Gastrocnemius medialis (tissue), 4 donors: ENCODE measurements at regions not wholly inside any gene's neighbourhood (a gene's known extent, or its start where the extent isn't known, plus 50 kb on each side); places are given as distances from the start of the nearest gene placed in this dataset.

Experiments
- POLR2A ChIP-seq, 2 donors: fragments of 450-650 bp; IDR thresholded peaks; one replicate each; pipeline ENCODE4 v1.6.1; 2017; ENCODE audit warnings: antibody characterized with exemption in 2 of 2, mild to moderate bottlenecking in 2 of 2, moderate library complexity in 2 of 2
- TF ChIP-seq, protein P1 (sequence below), 5 experiments: fragments of 450-650 bp in 3 of 5; fragments of 200-600 bp in 2 of 5; sonication (generic) in 2 of 5; IDR thresholded peaks in 4 of 5; conservative IDR thresholded peaks in 1 of 5; 1 replicate in 4 of 5; 2 replicates in 1 of 5; pipeline ENCODE4 v1.5.1; 2016 to 2019; ENCODE audit warnings: antibody characterized with exemption in 5 of 5, mild to moderate bottlenecking in 3 of 5, moderate library complexity in 3 of 5

DNA sequence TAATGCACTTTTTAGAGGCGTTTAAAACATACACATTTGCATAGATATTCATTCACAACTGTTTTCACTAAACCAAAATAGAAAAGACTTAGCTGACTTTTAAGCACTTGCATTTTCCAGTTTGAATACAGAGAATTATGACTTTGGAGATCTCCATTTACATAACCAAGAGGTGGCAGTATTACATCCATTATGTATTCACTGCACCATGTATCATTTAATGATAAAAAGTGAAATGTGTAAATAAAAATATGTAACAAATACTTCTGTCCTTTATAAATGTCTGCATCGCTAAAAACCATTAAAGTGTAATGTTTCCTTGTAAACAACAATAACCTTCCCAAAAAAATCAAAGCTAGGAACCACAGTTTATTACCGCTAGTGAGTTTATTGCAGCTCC lies 413.2 kb downstream of the FGF13 start:
- TF ChIP-seq, protein P1, sequence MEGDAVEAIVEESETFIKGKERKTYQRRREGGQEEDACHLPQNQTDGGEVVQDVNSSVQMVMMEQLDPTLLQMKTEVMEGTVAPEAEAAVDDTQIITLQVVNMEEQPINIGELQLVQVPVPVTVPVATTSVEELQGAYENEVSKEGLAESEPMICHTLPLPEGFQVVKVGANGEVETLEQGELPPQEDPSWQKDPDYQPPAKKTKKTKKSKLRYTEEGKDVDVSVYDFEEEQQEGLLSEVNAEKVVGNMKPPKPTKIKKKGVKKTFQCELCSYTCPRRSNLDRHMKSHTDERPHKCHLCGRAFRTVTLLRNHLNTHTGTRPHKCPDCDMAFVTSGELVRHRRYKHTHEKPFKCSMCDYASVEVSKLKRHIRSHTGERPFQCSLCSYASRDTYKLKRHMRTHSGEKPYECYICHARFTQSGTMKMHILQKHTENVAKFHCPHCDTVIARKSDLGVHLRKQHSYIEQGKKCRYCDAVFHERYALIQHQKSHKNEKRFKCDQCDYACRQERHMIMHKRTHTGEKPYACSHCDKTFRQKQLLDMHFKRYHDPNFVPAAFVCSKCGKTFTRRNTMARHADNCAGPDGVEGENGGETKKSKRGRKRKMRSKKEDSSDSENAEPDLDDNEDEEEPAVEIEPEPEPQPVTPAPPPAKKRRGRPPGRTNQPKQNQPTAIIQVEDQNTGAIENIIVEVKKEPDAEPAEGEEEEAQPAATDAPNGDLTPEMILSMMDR (IDR thresholded peaks at IDR 0.05 in 4 of 5, conservative IDR thresholded peaks at IDR 0.05 in 1 of 5): no peak
- TF ChIP-seq POLR2A (IDR thresholded peaks at IDR 0.05): no peak
